Lung (tissue), 11 donors: ENCODE measurements at regions not wholly inside any gene's neighbourhood (a gene's known extent, or its start where the extent isn't known, plus 50 kb on each side); places are given as distances from the start of the nearest gene placed in this dataset.
"Not testable (repeated sequence)": the region's sequence is repeated elsewhere in the genome, so short reads cannot be mapped to it uniquely, and the experiment has no call there.

Source experiments
- ATAC-seq: fragments of 200-7000 bp; cut with Tn5 transposase; one replicate; pipeline ENCODE4 v1.9.1; 2020; ENCODE audit warnings: moderate number of reproducible peaks; ENCODE audit not compliant: insufficient read depth, low FRiP score
- DNase-seq, 3 donors: peaks; one replicate each; pipeline ENCODE4 v3.0.0-alpha.2; 2013 to 2017
- H3K27ac ChIP-seq, 2 donors: one replicate each; pipeline ENCODE4 v1.5.1; 2013; ENCODE audit warnings: mild to moderate bottlenecking in 2 of 2, moderate library complexity in 2 of 2, control low read depth in 1 of 2, inconsistent platforms in 1 of 2, low read depth in 1 of 2, low read length in 1 of 2
- H3K27me3 ChIP-seq, 3 donors: one replicate each; pipeline ENCODE4 v1.5.1; 2013; ENCODE audit warnings: low read length in 2 of 3; ENCODE audit not compliant: control insufficient read depth in 3 of 3, insufficient read depth in 3 of 3
- H3K36me3 ChIP-seq, 4 donors: one replicate each; pipeline ENCODE4 v1.5.1; 2013; ENCODE audit warnings: low read length in 4 of 4, mild to moderate bottlenecking in 1 of 4, moderate library complexity in 1 of 4; ENCODE audit not compliant: control insufficient read depth in 4 of 4, insufficient read depth in 4 of 4
- H3K4me1 ChIP-seq, 5 donors: one replicate each; pipeline ENCODE4 v1.5.1; 2013; ENCODE audit warnings: low read length in 5 of 5, mild to moderate bottlenecking in 2 of 5, moderate library complexity in 1 of 5; ENCODE audit not compliant: control insufficient read depth in 5 of 5, insufficient read depth in 5 of 5
- H3K4me3 ChIP-seq: one replicate; pipeline ENCODE4 v1.5.1; 2013; ENCODE audit warnings: mild to moderate bottlenecking, control low read depth, moderate library complexity
- H3K9ac ChIP-seq, 2 donors: one replicate each; pipeline ENCODE4 v1.5.1; 2013; ENCODE audit warnings: low read length in 2 of 2, control low read depth in 1 of 2; ENCODE audit not compliant: insufficient read depth in 1 of 2
- H3K9me3 ChIP-seq, 4 donors: one replicate each; pipeline ENCODE4 v1.5.1; 2013; ENCODE audit warnings: low read length in 3 of 4, mild to moderate bottlenecking in 1 of 4, moderate library complexity in 1 of 4; ENCODE audit not compliant: control insufficient read depth in 4 of 4, insufficient read depth in 3 of 4
- CTCF ChIP-seq: IDR thresholded peaks from 2 replicates; pipeline ENCODE4 v1.5.1; 2012; ENCODE audit warnings: mild to moderate bottlenecking; ENCODE audit errors: control extremely low read depth, extremely low read depth
- WGBS, 2 donors: extraction: QIAGEN DNeasy Blood & Tissue Kit; methylation state at CpG; one replicate each; pipeline ENCODE4 v1.1.7; 2013; 5-methylcytosine and 5-hydroxymethylcytosine counted together
- donor health status: control.
- donor health status: control.
- donor health status: Bipolar disorder and iron deficiency.
- donor health status: healthy.
- donor health status: DM: yes; HTN: yes; CAD: no.

GRCh38 chr2:193357508-193357907 lies 1162.8 kb upstream of the TMEFF2 start:
- 94 to 95% methylated on average over 4 of the region's 4 CpGs for WGBS, 2 donors
- ATAC-seq: no peak
- no peak for TF ChIP-seq CTCF

GRCh38 chr2:193352665-193353242 lies 1158.0 kb upstream of the TMEFF2 start:
- H3K36me3 ChIP-seq, DNase-seq, H3K9ac ChIP-seq, ATAC-seq, H3K4me1 ChIP-seq, H3K9me3 ChIP-seq, H3K27ac ChIP-seq, H3K4me3 ChIP-seq, H3K27me3 ChIP-seq: not testable (repeated sequence)
- 86 to 90% methylated on average over 13 of the region's 13 CpGs for WGBS, 2 donors

More at GRCh38 chr2:193357508-193357907, 1162.8 kb upstream of the TMEFF2 start:
- H3K4me3 ChIP-seq: no peak overlapping the region
- H3K4me1 ChIP-seq: no peaks in the 10 kb centered on the region
- no peaks in the 10 kb centered on the region for H3K27me3 ChIP-seq
- H3K9me3 ChIP-seq: peaks cover 0 to 2% (median 0%) of the 10 kb centered on the region in 4 donors
- no peaks in the 10 kb centered on the region for H3K36me3 ChIP-seq
- no peak overlapping the region for H3K27ac ChIP-seq
- DNase-seq: no peak
- H3K9ac ChIP-seq: no peak overlapping the region

DNA sequence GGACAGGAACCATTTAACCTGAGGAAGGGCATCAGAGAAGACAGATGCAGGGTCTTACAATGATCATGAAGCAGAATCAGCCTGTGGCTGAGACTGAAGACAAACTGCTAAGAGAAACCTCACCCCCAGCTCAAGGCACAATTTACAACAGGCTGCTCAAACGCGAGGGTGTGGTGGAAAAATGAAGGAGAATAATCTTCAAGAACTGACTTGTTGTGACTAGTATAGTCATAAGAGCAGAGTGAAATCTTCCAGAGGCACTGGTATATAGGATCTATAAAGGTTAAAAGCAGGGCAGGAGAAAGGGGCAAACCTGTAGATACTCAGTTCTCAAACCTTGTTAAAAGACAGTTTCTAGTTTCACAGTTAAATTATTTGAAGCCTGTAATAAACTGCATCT lies 1155.8 kb upstream of the TMEFF2 start:
- H3K36me3 ChIP-seq: no peaks in the 10 kb centered on the region
- ATAC-seq (no peak), DNase-seq (no peak)
- H3K27me3 ChIP-seq: no peaks in the 10 kb centered on the region
- WGBS, 2 donors: 86 to 92% methylated on average over 2 of the region's 2 CpGs
- no peak overlapping the region for H3K9ac ChIP-seq
- no peaks in the 10 kb centered on the region for H3K4me1 ChIP-seq
- no peak overlapping the region for H3K4me3 ChIP-seq
- no peak for TF ChIP-seq CTCF
- no peak overlapping the region for H3K27ac ChIP-seq
- no peaks in the 10 kb centered on the region for H3K9me3 ChIP-seq

DNA sequence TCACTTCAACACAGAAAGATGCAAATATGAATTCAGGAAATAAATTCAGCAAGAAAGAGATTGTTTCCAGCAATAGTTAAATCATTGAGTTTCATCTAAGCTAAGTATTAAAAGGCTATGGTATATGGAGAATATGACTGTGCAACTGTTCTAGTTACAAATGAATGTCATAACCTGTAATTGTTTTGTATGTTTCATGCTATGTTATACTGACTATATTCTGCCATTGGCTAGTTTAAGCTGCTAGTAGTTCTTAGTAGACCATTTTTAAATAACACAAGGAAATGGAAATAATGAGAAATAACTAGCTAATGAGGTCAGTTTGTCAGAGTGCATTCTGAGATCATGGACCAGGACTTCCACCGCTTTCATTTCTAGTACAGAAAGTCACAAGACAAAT lies 1154.9 kb upstream of the TMEFF2 start:
- Histone ChIP-seq H3K27me3 (no peaks in the 10 kb centered on the region), H3K9me3 (no peaks in the 10 kb centered on the region), H3K9ac (no peak overlapping the region), H3K4me3 (no peak overlapping the region), H3K4me1 (no peaks in the 10 kb centered on the region), H3K36me3 (no peaks in the 10 kb centered on the region), H3K27ac (no peak overlapping the region)
- no peak for DNase-seq
- ATAC-seq: no peak
- 97 to 98% methylated on average over 1 of the region's 1 CpG for WGBS, 2 donors
- no peak for TF ChIP-seq CTCF
